GM23338 (cell line): ENCODE measurements at regions not wholly inside any gene's neighbourhood (a gene's known extent, or its start where the extent isn't known, plus 50 kb on each side); places are given as distances from the start of the nearest gene placed in this dataset.

Experiments
- ATAC-seq: fragments of 200-7000 bp; cut with Tn5 transposase; 3 replicates; pipeline ENCODE4 v1.9.1; 2020
- DNase-seq: peaks from one replicate; pipeline ENCODE4 v3.0.0-alpha.2; 2015; ENCODE audit warnings: low spot score
- H2AFZ ChIP-seq: fragments of 200-600 bp; sonication (generic); 2 replicates; pipeline ENCODE4 v1.8.0; 2016; ENCODE audit warnings: antibody characterized with exemption, mild to moderate bottlenecking, moderate library complexity
- H3F3A ChIP-seq: fragments of 200-600 bp; sonication (generic); replicated peaks from 2 replicates; pipeline ENCODE4 v1.8.0; 2017; ENCODE audit warnings: antibody characterized with exemption, mixed run types, low read depth
- H3K27ac ChIP-seq: fragments of 200-600 bp; sonication (generic); 2 replicates; pipeline ENCODE4 v1.6.1; 2016; ENCODE audit warnings: low read depth
- H3K27me3 ChIP-seq: fragments of 200-600 bp; sonication (generic); 2 replicates; pipeline ENCODE4 v1.8.0; 2016; ENCODE audit warnings: mild to moderate bottlenecking, mixed run types, moderate library complexity; ENCODE audit not compliant: insufficient read depth
- H3K36me3 ChIP-seq: fragments of 200-600 bp; sonication (generic); 2 replicates; pipeline ENCODE4 v1.8.0; 2016; ENCODE audit warnings: mild to moderate bottlenecking; ENCODE audit not compliant: insufficient read depth
- H3K4me1 ChIP-seq: fragments of 200-600 bp; sonication (generic); 2 replicates; pipeline ENCODE4 v1.8.0; 2016; ENCODE audit warnings: mild to moderate bottlenecking, moderate library complexity; ENCODE audit not compliant: insufficient read depth
- H3K4me2 ChIP-seq: fragments of 200-600 bp; sonication (generic); 2 replicates; pipeline ENCODE4 v1.7.1; 2017; ENCODE audit warnings: mixed run types
- H3K4me3 ChIP-seq: fragments of 200-600 bp; sonication (generic); 2 replicates; pipeline ENCODE4 v1.6.1; 2016; ENCODE audit warnings: mixed run types
- H3K79me2 ChIP-seq: fragments of 200-600 bp; sonication (generic); replicated peaks from 2 replicates; pipeline ENCODE4 v1.8.0; 2017; ENCODE audit warnings: mild to moderate bottlenecking; ENCODE audit not compliant: insufficient read depth
- H3K9me2 ChIP-seq: fragments of 200-600 bp; sonication (generic); 2 replicates; pipeline ENCODE4 v1.8.0; 2017; ENCODE audit not compliant: insufficient read depth
- H4K20me1 ChIP-seq: fragments of 200-600 bp; sonication (generic); replicated peaks from 2 replicates; pipeline ENCODE4 v1.8.0; 2017; ENCODE audit warnings: mild to moderate bottlenecking; ENCODE audit not compliant: insufficient read depth
- H3K27ac Mint-ChIP-seq: 2 replicates; pipeline ENCODE4 v1.8.0; 2020; ENCODE audit warnings: inconsistent platforms, mild to moderate bottlenecking, moderate library complexity, mixed read lengths
- H3K27me3 Mint-ChIP-seq: 3 replicates; pipeline ENCODE4 v1.8.0; 2022; ENCODE audit warnings: low read depth, mild to moderate bottlenecking, moderate library complexity, mixed read lengths, inconsistent platforms; ENCODE audit not compliant: insufficient read depth, poor library complexity
- H3K36me3 Mint-ChIP-seq: 3 replicates; pipeline ENCODE4 v1.8.0; 2021; ENCODE audit warnings: low read depth, mild to moderate bottlenecking, inconsistent platforms, moderate library complexity, mixed read lengths
- H3K4me1 Mint-ChIP-seq: 3 replicates; pipeline ENCODE4 v1.8.0; 2020; ENCODE audit warnings: mild to moderate bottlenecking, inconsistent platforms, mixed read lengths
- H3K4me3 Mint-ChIP-seq: 3 replicates; pipeline ENCODE4 v1.8.0; 2021; ENCODE audit warnings: moderate library complexity, mild to moderate bottlenecking, inconsistent platforms, mixed read lengths
- H3K9me3 Mint-ChIP-seq: 3 replicates; pipeline ENCODE4 v1.8.0; 2020; ENCODE audit warnings: moderate library complexity, mild to moderate bottlenecking, inconsistent platforms, mixed read lengths
- CREB1 ChIP-seq: fragments of 250-450 bp; sonication (Bioruptor Pico); IDR thresholded peaks from 2 replicates; pipeline ENCODE4 v1.5.0; 2020; ENCODE audit warnings: low read depth, mild to moderate bottlenecking, moderate library complexity
- EZH2 ChIP-seq: fragments of 200-600 bp; sonication (generic); IDR thresholded peaks from one replicate; pipeline ENCODE4 v1.8.0; 2017; ENCODE audit warnings: antibody characterized with exemption, mild to moderate bottlenecking, low read depth; ENCODE audit not compliant: unreplicated experiment
- EZH2phosphoT487 ChIP-seq: fragments of 200-600 bp; sonication (generic); IDR thresholded peaks from one replicate; pipeline ENCODE4 v1.8.1; 2018; ENCODE audit warnings: antibody characterized with exemption; ENCODE audit not compliant: unreplicated experiment
- JUNB ChIP-seq: IDR thresholded peaks from one replicate; pipeline ENCODE4 v1.6.1; 2016; ENCODE audit warnings: antibody characterized with exemption; ENCODE audit not compliant: unreplicated experiment
- NANOG ChIP-seq: IDR thresholded peaks from 2 replicates; pipeline ENCODE4 v1.6.1; 2016; ENCODE audit warnings: antibody characterized with exemption, borderline replicate concordance
- POLR2AphosphoS5 ChIP-seq: IDR thresholded peaks from 2 replicates; pipeline ENCODE4 v1.6.1; 2016; ENCODE audit warnings: antibody characterized with exemption, low read depth
- STAT1 ChIP-seq: IDR thresholded peaks from one replicate; pipeline ENCODE4 v1.6.1; 2016; ENCODE audit warnings: antibody characterized with exemption; ENCODE audit not compliant: unreplicated experiment
- ZNF114 ChIP-seq: fragments of 250-450 bp; sonication (Bioruptor Pico); IDR thresholded peaks from 2 replicates; pipeline ENCODE4 v1.5.0; 2020; ENCODE audit warnings: mild to moderate bottlenecking, moderate library complexity
- ZNF331 ChIP-seq: fragments of 250-450 bp; sonication (Bioruptor Pico); IDR thresholded peaks from 2 replicates; pipeline ENCODE4 v1.5.0; 2020; ENCODE audit warnings: low read depth, mild to moderate bottlenecking, moderate library complexity
- TF ChIP-seq, protein P1 (sequence below): IDR thresholded peaks from 2 replicates; pipeline ENCODE4 v1.6.1; 2016; ENCODE audit warnings: antibody characterized with exemption
- TF ChIP-seq, protein P2 (sequence below): IDR thresholded peaks from one replicate; pipeline ENCODE4 v1.6.1; 2018; ENCODE audit warnings: antibody characterized with exemption; ENCODE audit not compliant: unreplicated experiment
- TF ChIP-seq, protein P3 (sequence below): fragments of 250-450 bp; sonication (Bioruptor Pico); IDR thresholded peaks from 2 replicates; pipeline ENCODE4 v1.5.0; 2020; ENCODE audit warnings: mild to moderate bottlenecking, moderate library complexity
- TF ChIP-seq, protein P4 (sequence below), 2 experiments: fragments of 200-600 bp in 1 of 2; sonication (generic) in 1 of 2; conservative IDR thresholded peaks; 2 replicates each; pipeline versions ENCODE4 v1.5.1 to v1.6.1; 2016 to 2017; ENCODE audit warnings: antibody characterized with exemption in 2 of 2, low read depth in 2 of 2, mild to moderate bottlenecking in 2 of 2, moderate library complexity in 1 of 2

DNA sequence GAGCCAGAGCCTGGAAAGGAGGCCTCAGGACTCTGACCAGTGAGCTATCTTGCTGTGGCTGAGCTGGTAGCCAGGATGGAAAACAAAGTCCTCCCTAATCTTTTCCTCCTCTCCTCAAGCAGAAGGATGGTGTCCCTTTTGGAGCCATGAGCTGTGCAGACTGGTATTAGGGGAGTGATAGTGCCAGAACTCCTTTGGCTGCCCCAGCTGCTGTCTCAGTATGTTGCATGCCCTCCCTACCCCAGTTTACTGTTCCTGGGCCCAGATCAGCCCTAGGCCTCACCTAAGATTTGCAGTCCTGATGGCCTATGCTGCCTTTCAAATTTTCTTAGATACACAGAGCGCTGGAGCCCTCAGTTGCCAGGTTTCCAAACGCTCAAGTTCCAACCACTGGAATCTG, 150.3 kb upstream of the ALG10B start (continued):
- TF ChIP-seq ZNF331 (CRISPR knock-in tag) (no peak), JUNB (no peak)

DNA sequence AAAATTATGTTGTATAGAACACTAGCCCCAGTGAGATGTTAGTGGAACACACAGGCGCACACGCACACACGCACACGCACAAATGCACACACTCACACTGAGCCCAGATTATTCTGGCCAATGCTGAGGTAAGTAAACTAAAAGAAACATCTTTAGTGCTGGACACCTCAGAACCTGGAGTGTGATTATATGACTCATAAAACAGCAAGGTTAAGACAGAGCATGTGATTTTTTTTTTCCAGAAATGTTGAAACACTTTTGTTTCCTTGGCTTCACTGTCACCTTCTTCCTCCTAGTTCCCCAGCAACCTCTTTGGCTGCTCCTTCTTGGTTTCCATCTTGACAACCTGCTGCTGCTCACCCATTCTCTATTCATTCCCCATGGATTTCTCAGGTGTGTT, 141.0 kb upstream of the ALG10B start:
- H3K4me3 Mint-ChIP-seq, result no peak overlapping the region
- Histone ChIP-seq H3K27me3 (no peaks in the 10 kb centered on the region), H3K4me3 (no peak overlapping the region), H3K9me2 (no peaks in the 10 kb centered on the region), H3F3A (no peaks in the 10 kb centered on the region), H3K27ac (no peak overlapping the region), H3K79me2 (no peaks in the 10 kb centered on the region), H3K4me2 (no peak overlapping the region), H3K4me1 (no peaks in the 10 kb centered on the region), H3K36me3 (no peaks in the 10 kb centered on the region; the same call in 1 of the 2 replicates), H4K20me1 (no peaks in the 10 kb centered on the region), H2AFZ (no peak overlapping the region)
- no peak for ATAC-seq
- peaks cover 32% of the 10 kb centered on the region for H3K36me3 Mint-ChIP-seq
- peaks cover 95% of the 10 kb centered on the region for H3K9me3 Mint-ChIP-seq
- TF ChIP-seq, protein P1, sequence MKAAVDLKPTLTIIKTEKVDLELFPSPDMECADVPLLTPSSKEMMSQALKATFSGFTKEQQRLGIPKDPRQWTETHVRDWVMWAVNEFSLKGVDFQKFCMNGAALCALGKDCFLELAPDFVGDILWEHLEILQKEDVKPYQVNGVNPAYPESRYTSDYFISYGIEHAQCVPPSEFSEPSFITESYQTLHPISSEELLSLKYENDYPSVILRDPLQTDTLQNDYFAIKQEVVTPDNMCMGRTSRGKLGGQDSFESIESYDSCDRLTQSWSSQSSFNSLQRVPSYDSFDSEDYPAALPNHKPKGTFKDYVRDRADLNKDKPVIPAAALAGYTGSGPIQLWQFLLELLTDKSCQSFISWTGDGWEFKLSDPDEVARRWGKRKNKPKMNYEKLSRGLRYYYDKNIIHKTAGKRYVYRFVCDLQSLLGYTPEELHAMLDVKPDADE, result no peak
- TF ChIP-seq, protein P2, sequence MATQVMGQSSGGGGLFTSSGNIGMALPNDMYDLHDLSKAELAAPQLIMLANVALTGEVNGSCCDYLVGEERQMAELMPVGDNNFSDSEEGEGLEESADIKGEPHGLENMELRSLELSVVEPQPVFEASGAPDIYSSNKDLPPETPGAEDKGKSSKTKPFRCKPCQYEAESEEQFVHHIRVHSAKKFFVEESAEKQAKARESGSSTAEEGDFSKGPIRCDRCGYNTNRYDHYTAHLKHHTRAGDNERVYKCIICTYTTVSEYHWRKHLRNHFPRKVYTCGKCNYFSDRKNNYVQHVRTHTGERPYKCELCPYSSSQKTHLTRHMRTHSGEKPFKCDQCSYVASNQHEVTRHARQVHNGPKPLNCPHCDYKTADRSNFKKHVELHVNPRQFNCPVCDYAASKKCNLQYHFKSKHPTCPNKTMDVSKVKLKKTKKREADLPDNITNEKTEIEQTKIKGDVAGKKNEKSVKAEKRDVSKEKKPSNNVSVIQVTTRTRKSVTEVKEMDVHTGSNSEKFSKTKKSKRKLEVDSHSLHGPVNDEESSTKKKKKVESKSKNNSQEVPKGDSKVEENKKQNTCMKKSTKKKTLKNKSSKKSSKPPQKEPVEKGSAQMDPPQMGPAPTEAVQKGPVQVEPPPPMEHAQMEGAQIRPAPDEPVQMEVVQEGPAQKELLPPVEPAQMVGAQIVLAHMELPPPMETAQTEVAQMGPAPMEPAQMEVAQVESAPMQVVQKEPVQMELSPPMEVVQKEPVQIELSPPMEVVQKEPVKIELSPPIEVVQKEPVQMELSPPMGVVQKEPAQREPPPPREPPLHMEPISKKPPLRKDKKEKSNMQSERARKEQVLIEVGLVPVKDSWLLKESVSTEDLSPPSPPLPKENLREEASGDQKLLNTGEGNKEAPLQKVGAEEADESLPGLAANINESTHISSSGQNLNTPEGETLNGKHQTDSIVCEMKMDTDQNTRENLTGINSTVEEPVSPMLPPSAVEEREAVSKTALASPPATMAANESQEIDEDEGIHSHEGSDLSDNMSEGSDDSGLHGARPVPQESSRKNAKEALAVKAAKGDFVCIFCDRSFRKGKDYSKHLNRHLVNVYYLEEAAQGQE, result no peak
- TF ChIP-seq STAT1 (no peak), CREB1 (CRISPR knock-in tag) (no peak), EZH2phosphoT487 (no peak), ZNF331 (CRISPR knock-in tag) (no peak), JUNB (no peak), POLR2AphosphoS5 (no peak), NANOG (no peak), EZH2 (no peak), ZNF114 (CRISPR knock-in tag) (no peak)
- TF ChIP-seq, protein P3, sequence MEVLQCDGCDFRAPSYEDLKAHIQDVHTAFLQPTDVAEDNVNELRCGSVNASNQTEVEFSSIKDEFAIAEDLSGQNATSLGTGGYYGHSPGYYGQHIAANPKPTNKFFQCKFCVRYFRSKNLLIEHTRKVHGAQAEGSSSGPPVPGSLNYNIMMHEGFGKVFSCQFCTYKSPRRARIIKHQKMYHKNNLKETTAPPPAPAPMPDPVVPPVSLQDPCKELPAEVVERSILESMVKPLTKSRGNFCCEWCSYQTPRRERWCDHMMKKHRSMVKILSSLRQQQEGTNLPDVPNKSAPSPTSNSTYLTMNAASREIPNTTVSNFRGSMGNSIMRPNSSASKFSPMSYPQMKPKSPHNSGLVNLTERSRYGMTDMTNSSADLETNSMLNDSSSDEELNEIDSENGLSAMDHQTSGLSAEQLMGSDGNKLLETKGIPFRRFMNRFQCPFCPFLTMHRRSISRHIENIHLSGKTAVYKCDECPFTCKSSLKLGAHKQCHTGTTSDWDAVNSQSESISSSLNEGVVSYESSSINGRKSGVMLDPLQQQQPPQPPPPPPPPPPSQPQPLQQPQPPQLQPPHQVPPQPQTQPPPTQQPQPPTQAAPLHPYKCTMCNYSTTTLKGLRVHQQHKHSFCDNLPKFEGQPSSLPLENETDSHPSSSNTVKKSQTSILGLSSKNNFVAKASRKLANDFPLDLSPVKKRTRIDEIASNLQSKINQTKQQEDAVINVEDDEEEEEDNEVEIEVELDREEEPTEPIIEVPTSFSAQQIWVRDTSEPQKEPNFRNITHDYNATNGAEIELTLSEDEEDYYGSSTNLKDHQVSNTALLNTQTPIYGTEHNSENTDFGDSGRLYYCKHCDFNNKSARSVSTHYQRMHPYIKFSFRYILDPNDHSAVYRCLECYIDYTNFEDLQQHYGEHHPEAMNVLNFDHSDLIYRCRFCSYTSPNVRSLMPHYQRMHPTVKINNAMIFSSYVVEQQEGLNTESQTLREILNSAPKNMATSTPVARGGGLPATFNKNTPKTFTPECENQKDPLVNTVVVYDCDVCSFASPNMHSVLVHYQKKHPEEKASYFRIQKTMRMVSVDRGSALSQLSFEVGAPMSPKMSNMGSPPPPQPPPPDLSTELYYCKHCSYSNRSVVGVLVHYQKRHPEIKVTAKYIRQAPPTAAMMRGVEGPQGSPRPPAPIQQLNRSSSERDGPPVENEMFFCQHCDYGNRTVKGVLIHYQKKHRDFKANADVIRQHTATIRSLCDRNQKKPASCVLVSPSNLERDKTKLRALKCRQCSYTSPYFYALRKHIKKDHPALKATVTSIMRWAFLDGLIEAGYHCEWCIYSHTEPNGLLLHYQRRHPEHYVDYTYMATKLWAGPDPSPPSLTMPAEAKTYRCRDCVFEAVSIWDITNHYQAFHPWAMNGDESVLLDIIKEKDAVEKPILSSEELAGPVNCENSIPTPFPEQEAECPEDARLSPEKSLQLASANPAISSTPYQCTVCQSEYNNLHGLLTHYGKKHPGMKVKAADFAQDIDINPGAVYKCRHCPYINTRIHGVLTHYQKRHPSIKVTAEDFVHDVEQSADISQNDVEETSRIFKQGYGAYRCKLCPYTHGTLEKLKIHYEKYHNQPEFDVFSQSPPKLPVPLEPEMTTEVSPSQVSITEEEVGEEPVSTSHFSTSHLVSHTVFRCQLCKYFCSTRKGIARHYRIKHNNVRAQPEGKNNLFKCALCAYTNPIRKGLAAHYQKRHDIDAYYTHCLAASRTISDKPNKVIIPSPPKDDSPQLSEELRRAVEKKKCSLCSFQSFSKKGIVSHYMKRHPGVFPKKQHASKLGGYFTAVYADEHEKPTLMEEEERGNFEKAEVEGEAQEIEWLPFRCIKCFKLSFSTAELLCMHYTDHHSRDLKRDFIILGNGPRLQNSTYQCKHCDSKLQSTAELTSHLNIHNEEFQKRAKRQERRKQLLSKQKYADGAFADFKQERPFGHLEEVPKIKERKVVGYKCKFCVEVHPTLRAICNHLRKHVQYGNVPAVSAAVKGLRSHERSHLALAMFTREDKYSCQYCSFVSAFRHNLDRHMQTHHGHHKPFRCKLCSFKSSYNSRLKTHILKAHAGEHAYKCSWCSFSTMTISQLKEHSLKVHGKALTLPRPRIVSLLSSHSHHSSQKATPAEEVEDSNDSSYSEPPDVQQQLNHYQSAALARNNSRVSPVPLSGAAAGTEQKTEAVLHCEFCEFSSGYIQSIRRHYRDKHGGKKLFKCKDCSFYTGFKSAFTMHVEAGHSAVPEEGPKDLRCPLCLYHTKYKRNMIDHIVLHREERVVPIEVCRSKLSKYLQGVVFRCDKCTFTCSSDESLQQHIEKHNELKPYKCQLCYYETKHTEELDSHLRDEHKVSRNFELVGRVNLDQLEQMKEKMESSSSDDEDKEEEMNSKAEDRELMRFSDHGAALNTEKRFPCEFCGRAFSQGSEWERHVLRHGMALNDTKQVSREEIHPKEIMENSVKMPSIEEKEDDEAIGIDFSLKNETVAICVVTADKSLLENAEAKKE (CRISPR knock-in tag), result no peak
- TF ChIP-seq, protein P4, sequence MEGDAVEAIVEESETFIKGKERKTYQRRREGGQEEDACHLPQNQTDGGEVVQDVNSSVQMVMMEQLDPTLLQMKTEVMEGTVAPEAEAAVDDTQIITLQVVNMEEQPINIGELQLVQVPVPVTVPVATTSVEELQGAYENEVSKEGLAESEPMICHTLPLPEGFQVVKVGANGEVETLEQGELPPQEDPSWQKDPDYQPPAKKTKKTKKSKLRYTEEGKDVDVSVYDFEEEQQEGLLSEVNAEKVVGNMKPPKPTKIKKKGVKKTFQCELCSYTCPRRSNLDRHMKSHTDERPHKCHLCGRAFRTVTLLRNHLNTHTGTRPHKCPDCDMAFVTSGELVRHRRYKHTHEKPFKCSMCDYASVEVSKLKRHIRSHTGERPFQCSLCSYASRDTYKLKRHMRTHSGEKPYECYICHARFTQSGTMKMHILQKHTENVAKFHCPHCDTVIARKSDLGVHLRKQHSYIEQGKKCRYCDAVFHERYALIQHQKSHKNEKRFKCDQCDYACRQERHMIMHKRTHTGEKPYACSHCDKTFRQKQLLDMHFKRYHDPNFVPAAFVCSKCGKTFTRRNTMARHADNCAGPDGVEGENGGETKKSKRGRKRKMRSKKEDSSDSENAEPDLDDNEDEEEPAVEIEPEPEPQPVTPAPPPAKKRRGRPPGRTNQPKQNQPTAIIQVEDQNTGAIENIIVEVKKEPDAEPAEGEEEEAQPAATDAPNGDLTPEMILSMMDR (conservative IDR thresholded peaks at IDR 0.05; ENCODE audit: low read depth in 2 of 2), result no peak
- no peak for DNase-seq
- no peak overlapping the region for H3K27ac Mint-ChIP-seq
- peaks cover 2% of the 10 kb centered on the region for H3K27me3 Mint-ChIP-seq
- no peaks in the 10 kb centered on the region for H3K4me1 Mint-ChIP-seq
